Chondrocyte (in vitro differentiated cells): ENCODE measurements at regions not wholly inside any gene's neighbourhood (a gene's known extent, or its start where the extent isn't known, plus 50 kb on each side); places are given as distances from the start of the nearest gene placed in this dataset.

ENCODE experiments used
- DNase-seq: peaks from one replicate; pipeline ENCODE4 v3.0.0; 2021; ENCODE audit warnings: mixed read lengths, low spot score
- H3K27ac Mint-ChIP-seq: one replicate; pipeline ENCODE4 v1.8.0; 2021; ENCODE audit warnings: mild to moderate bottlenecking, moderate library complexity, mixed read lengths; ENCODE audit not compliant: unreplicated experiment
- H3K27me3 Mint-ChIP-seq: 2 replicates; pipeline ENCODE4 v1.8.0; 2021; ENCODE audit warnings: low read depth, mixed read lengths
- H3K36me3 Mint-ChIP-seq: 2 replicates; pipeline ENCODE4 v1.8.0; 2021; ENCODE audit warnings: low read depth, mixed read lengths
- H3K4me1 Mint-ChIP-seq: 2 replicates; pipeline ENCODE4 v1.8.0; 2021; ENCODE audit warnings: low read depth, mild to moderate bottlenecking, mixed read lengths
- H3K4me3 Mint-ChIP-seq: one replicate; pipeline ENCODE4 v1.8.0; 2021; ENCODE audit warnings: mild to moderate bottlenecking, moderate library complexity, mixed read lengths; ENCODE audit not compliant: unreplicated experiment
- H3K9me3 Mint-ChIP-seq: 2 replicates; pipeline ENCODE4 v1.8.0; 2021; ENCODE audit warnings: low read depth, mixed read lengths
- CTCF ChIP-seq: fragments of 200-600 bp; sonication (generic); IDR thresholded peaks from 2 replicates; pipeline ENCODE4 v1.5.0; 2021; ENCODE audit warnings: antibody characterized with exemption, mild to moderate bottlenecking, moderate library complexity

DNA sequence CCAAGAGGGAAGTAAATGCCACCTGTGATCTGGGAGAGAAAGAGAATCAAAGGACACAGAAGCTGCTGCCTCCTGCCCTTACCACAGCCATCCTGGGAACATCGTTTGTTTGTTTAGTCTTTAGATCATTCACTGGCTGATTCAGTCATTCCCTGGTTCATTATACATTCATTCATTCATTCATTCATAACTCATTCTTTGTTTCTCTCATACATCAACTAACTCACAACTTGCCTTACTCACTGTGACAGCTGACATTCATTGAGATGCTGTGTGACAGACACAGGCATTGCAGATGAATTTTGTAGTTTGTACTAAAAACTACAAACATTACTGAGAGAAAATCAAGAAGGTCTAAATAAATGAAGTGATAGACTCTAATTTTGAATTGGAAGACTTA, 291.0 kb upstream of the TNRC6C start:
- Mint-ChIP-seq H3K27me3 (peaks cover under 1% of the 10 kb centered on the region), H3K4me1 (peaks cover 8% of the 10 kb centered on the region), H3K9me3 (peaks cover 16% of the 10 kb centered on the region), H3K36me3 (peaks cover 7% of the 10 kb centered on the region), H3K27ac (no peak overlapping the region), H3K4me3 (no peak overlapping the region)
- no peak for TF ChIP-seq CTCF
- no peak for DNase-seq

GRCh38 chr17:77668518-77668917, 290.0 kb upstream of the TNRC6C start:
- TF ChIP-seq CTCF = no peak
- Mint-ChIP-seq H3K36me3 (peaks cover 8% of the 10 kb centered on the region), H3K9me3 (peaks cover 16% of the 10 kb centered on the region), H3K27ac (no peak overlapping the region), H3K4me3 (no peak overlapping the region), H3K27me3 (peaks cover 4% of the 10 kb centered on the region), H3K4me1 (peaks cover 8% of the 10 kb centered on the region)
- DNase-seq = no peak

- Mint-ChIP-seq H3K36me3 (peaks cover 10% of the 10 kb centered on the region), H3K27me3 (peaks cover 10% of the 10 kb centered on the region), H3K9me3 (peaks cover 19% of the 10 kb centered on the region), H3K4me1 (peaks cover 8% of the 10 kb centered on the region), H3K4me3 (no peak overlapping the region), H3K27ac (no peak overlapping the region)
- no peak for DNase-seq
- no peak for TF ChIP-seq CTCF
Measured at GRCh38 chr17:77670173-77670572, 288.3 kb upstream of the TNRC6C start.

- H3K4me3 Mint-ChIP-seq = no peak overlapping the region
Measured at GRCh38 chr17:77674358-77674757, 284.1 kb upstream of the TNRC6C start.

GRCh38 chr17:77675411-77675810, 283.1 kb upstream of the TNRC6C start:
- DNase-seq = peak; percentile 59
- no peak for TF ChIP-seq CTCF
- Mint-ChIP-seq H3K9me3 (peaks cover 3% of the 10 kb centered on the region), H3K36me3 (peaks cover 3% of the 10 kb centered on the region), H3K4me1 (no peaks in the 10 kb centered on the region), H3K27me3 (peaks cover 50% of the 10 kb centered on the region), H3K27ac (no peak overlapping the region), H3K4me3 (no peak overlapping the region)

More at GRCh38 chr17:77674358-77674757, 284.1 kb upstream of the TNRC6C start:
- peaks cover 3% of the 10 kb centered on the region for H3K36me3 Mint-ChIP-seq
- no peak for TF ChIP-seq CTCF
- DNase-seq = no peak
- no peaks in the 10 kb centered on the region for H3K4me1 Mint-ChIP-seq
- peaks cover 6% of the 10 kb centered on the region for H3K9me3 Mint-ChIP-seq
- H3K27ac Mint-ChIP-seq = no peak overlapping the region
- peaks cover 42% of the 10 kb centered on the region for H3K27me3 Mint-ChIP-seq
